ENCODE measurements at regions not wholly inside any gene's neighbourhood (a gene's known extent, or its start where the extent isn't known, plus 50 kb on each side); places are given as distances from the start of the nearest gene placed in this dataset.

- DNase-seq (ENCODE audit: low read depth, low spot score), result no peak
- Histone ChIP-seq H3K9me3 (ENCODE audit: low read depth, low read length) (no peaks in the 10 kb centered on the region), H3K4me3 (no peak overlapping the region), H3K36me3 (ENCODE audit: insufficient read depth, low read length) (no peaks in the 10 kb centered on the region), H3K27ac (no peak overlapping the region), H3K9ac (ENCODE audit: insufficient read length) (no peak overlapping the region)
- TF ChIP-seq FOXP2 (optimal IDR thresholded peaks at IDR 0.05; ENCODE audit: control extremely low read depth, extremely low read length, insufficient read depth) (no peak), EZH2 (IDR thresholded peaks at IDR 0.05) (no peak), POLR2AphosphoS5 (IDR thresholded peaks at IDR 0.05; ENCODE audit: borderline replicate concordance, low read depth, low read length) (no peak)
Measured at GRCh38 chr3:182523836-182524235, 269.5 kb upstream of the ATP11B start.

GRCh38 chr3:182524711-182525401 lies 268.4 kb upstream of the ATP11B start:
- no peak for TF ChIP-seq FOXP2 (optimal IDR thresholded peaks at IDR 0.05; ENCODE audit: control extremely low read depth, extremely low read length, insufficient read depth)
- peak; percentile 48; the same call in 1 of the 2 replicates for TF ChIP-seq POLR2AphosphoS5 (IDR thresholded peaks at IDR 0.05; ENCODE audit: borderline replicate concordance, low read depth, low read length)
- Histone ChIP-seq H3K9ac (ENCODE audit: insufficient read length) (no peak overlapping the region), H3K27ac (peak overlapping the region; percentile 11; the same call in 1 of the 2 replicates), H3K36me3 (ENCODE audit: insufficient read depth, low read length) (no peaks in the 10 kb centered on the region), H3K4me3 (peak overlapping the region; percentile 7; the same call in 1 of the 2 replicates), H3K9me3 (ENCODE audit: low read depth, low read length) (no peaks in the 10 kb centered on the region)
- peak; percentile 72 for DNase-seq (ENCODE audit: low read depth, low spot score)

- H3K9me3 ChIP-seq (ENCODE audit: low read depth, low read length), result no peaks in the 10 kb centered on the region
- no peak overlapping the region for H3K4me3 ChIP-seq
- H3K27ac ChIP-seq, result no peak overlapping the region; the same call in 1 of the 2 replicates
- DNase-seq (ENCODE audit: low read depth, low spot score), result no peak
- TF ChIP-seq EZH2 (IDR thresholded peaks at IDR 0.05) (no peak), FOXP2 (optimal IDR thresholded peaks at IDR 0.05; ENCODE audit: control extremely low read depth, extremely low read length, insufficient read depth) (no peak), POLR2AphosphoS5 (IDR thresholded peaks at IDR 0.05; ENCODE audit: borderline replicate concordance, low read depth, low read length) (no peak)
- H3K9ac ChIP-seq (ENCODE audit: insufficient read length), result no peak overlapping the region
- H3K36me3 ChIP-seq (ENCODE audit: insufficient read depth, low read length), result no peaks in the 10 kb centered on the region
Measured at GRCh38 chr3:182525766-182526374, 267.4 kb upstream of the ATP11B start.

GRCh38 chr3:182527745-182528144 lies 265.6 kb upstream of the ATP11B start:
- DNase-seq (ENCODE audit: low read depth, low spot score), result no peak
- TF ChIP-seq FOXP2 (optimal IDR thresholded peaks at IDR 0.05; ENCODE audit: control extremely low read depth, extremely low read length, insufficient read depth) (no peak), EZH2 (IDR thresholded peaks at IDR 0.05) (no peak), POLR2AphosphoS5 (IDR thresholded peaks at IDR 0.05; ENCODE audit: borderline replicate concordance, low read depth, low read length) (no peak)
- H3K9me3 ChIP-seq (ENCODE audit: low read depth, low read length), result no peaks in the 10 kb centered on the region
- H3K27ac ChIP-seq, result no peak overlapping the region
- no peak overlapping the region for H3K9ac ChIP-seq (ENCODE audit: insufficient read length)
- no peaks in the 10 kb centered on the region for H3K36me3 ChIP-seq (ENCODE audit: insufficient read depth, low read length)
- no peak overlapping the region for H3K4me3 ChIP-seq

- Histone ChIP-seq H3K36me3 (ENCODE audit: insufficient read depth, low read length) (no peaks in the 10 kb centered on the region), H3K27ac (no peak overlapping the region), H3K9ac (ENCODE audit: insufficient read length) (no peak overlapping the region), H3K9me3 (ENCODE audit: low read depth, low read length) (no peaks in the 10 kb centered on the region), H3K4me3 (no peak overlapping the region)
- TF ChIP-seq EZH2 (IDR thresholded peaks at IDR 0.05) (no peak), POLR2AphosphoS5 (IDR thresholded peaks at IDR 0.05; ENCODE audit: borderline replicate concordance, low read depth, low read length) (no peak), FOXP2 (optimal IDR thresholded peaks at IDR 0.05; ENCODE audit: control extremely low read depth, extremely low read length, insufficient read depth) (no peak)
- DNase-seq (ENCODE audit: low read depth, low spot score), result no peak
Measured at GRCh38 chr3:182530316-182530715, 263.0 kb upstream of the ATP11B start.

- H3K4me3 ChIP-seq, result no peak overlapping the region
- no peaks in the 10 kb centered on the region for H3K36me3 ChIP-seq (ENCODE audit: insufficient read depth, low read length)
- no peak for DNase-seq (ENCODE audit: low read depth, low spot score)
- no peak overlapping the region for H3K27ac ChIP-seq
- no peak overlapping the region for H3K9ac ChIP-seq (ENCODE audit: insufficient read length)
- TF ChIP-seq POLR2AphosphoS5 (IDR thresholded peaks at IDR 0.05; ENCODE audit: borderline replicate concordance, low read depth, low read length) (no peak), EZH2 (IDR thresholded peaks at IDR 0.05) (no peak), FOXP2 (optimal IDR thresholded peaks at IDR 0.05; ENCODE audit: control extremely low read depth, extremely low read length, insufficient read depth) (no peak)
- no peaks in the 10 kb centered on the region for H3K9me3 ChIP-seq (ENCODE audit: low read depth, low read length)
Measured at GRCh38 chr3:182533394-182533793, 259.9 kb upstream of the ATP11B start.

GRCh38 chr3:182544542-182544941 lies 248.8 kb upstream of the ATP11B start:
- no peak overlapping the region for H3K27ac ChIP-seq
- H3K36me3 ChIP-seq (ENCODE audit: insufficient read depth, low read length), result no peaks in the 10 kb centered on the region
- DNase-seq (ENCODE audit: low read depth, low spot score), result no peak
- no peak overlapping the region for H3K4me3 ChIP-seq
- no peak for TF ChIP-seq POLR2AphosphoS5 (IDR thresholded peaks at IDR 0.05; ENCODE audit: borderline replicate concordance, low read depth, low read length)
- TF ChIP-seq FOXP2 (optimal IDR thresholded peaks at IDR 0.05; ENCODE audit: control extremely low read depth, extremely low read length, insufficient read depth), result no peak
- no peak for TF ChIP-seq EZH2 (IDR thresholded peaks at IDR 0.05)
- H3K9me3 ChIP-seq (ENCODE audit: low read depth, low read length), result no peaks in the 10 kb centered on the region
- no peak overlapping the region for H3K9ac ChIP-seq (ENCODE audit: insufficient read length)

- TF ChIP-seq POLR2AphosphoS5 (IDR thresholded peaks at IDR 0.05; ENCODE audit: borderline replicate concordance, low read depth, low read length) (no peak), EZH2 (IDR thresholded peaks at IDR 0.05) (no peak), FOXP2 (optimal IDR thresholded peaks at IDR 0.05; ENCODE audit: control extremely low read depth, extremely low read length, insufficient read depth) (no peak)
Measured at GRCh38 chr3:182562274-182562673, 231.0 kb upstream of the ATP11B start.

More at GRCh38 chr3:182562274-182562673, 231.0 kb upstream of the ATP11B start:
- Histone ChIP-seq H3K36me3 (ENCODE audit: insufficient read depth, low read length) (no peaks in the 10 kb centered on the region), H3K27ac (no peak overlapping the region), H3K9ac (ENCODE audit: insufficient read length) (no peak overlapping the region), H3K9me3 (ENCODE audit: low read depth, low read length) (no peaks in the 10 kb centered on the region), H3K4me3 (no peak overlapping the region)
- DNase-seq (ENCODE audit: low read depth, low spot score), result no peak
